H9 (cell line): ENCODE measurements at regions not wholly inside any gene's neighbourhood (a gene's known extent, or its start where the extent isn't known, plus 50 kb on each side); places are given as distances from the start of the nearest gene placed in this dataset.

Source experiments
- DNase-seq: peaks from one replicate; pipeline ENCODE4 v3.0.0-alpha.2; 2017
- H2AFZ ChIP-seq: one replicate; pipeline ENCODE4 v1.6.1; 2013; ENCODE audit warnings: mild to moderate bottlenecking, low read length, control low read depth, moderate library complexity
- H2AK5ac ChIP-seq: 2 replicates; pipeline ENCODE4 v1.6.1; 2013; ENCODE audit warnings: low read length, control low read depth, mixed read lengths; ENCODE audit not compliant: insufficient read length
- H2BK120ac ChIP-seq: one replicate; pipeline ENCODE4 v1.6.1; 2013; ENCODE audit warnings: low read depth, mild to moderate bottlenecking, low read length, control low read depth, inconsistent platforms; ENCODE audit not compliant: poor library complexity, severe bottlenecking
- H2BK12ac ChIP-seq: 2 replicates; pipeline ENCODE4 v1.6.1; 2013; ENCODE audit warnings: low read length, control low read depth, mixed read lengths, low read depth; ENCODE audit not compliant: insufficient read length
- H2BK15ac ChIP-seq: 2 replicates; pipeline ENCODE4 v1.6.1; 2013; ENCODE audit warnings: low read depth, low read length, control low read depth
- H2BK20ac ChIP-seq: one replicate; pipeline ENCODE4 v1.6.1; 2013; ENCODE audit warnings: low read depth, mild to moderate bottlenecking, low read length, control low read depth, inconsistent platforms; ENCODE audit not compliant: poor library complexity, severe bottlenecking
- H2BK5ac ChIP-seq: 2 replicates; pipeline ENCODE4 v1.6.1; 2013; ENCODE audit warnings: low read length, control low read depth, mixed read lengths; ENCODE audit not compliant: insufficient read length
- H3K14ac ChIP-seq: 2 replicates; pipeline ENCODE4 v1.6.1; 2013; ENCODE audit warnings: low read length, control low read depth; ENCODE audit not compliant: insufficient read depth
- H3K18ac ChIP-seq: 2 replicates; pipeline ENCODE4 v1.6.1; 2013; ENCODE audit warnings: low read depth, mild to moderate bottlenecking, mixed read lengths, low read length, control low read depth; ENCODE audit not compliant: insufficient read length
- H3K23ac ChIP-seq: 2 replicates; pipeline ENCODE4 v1.6.1; 2013; ENCODE audit warnings: low read length, control low read depth, mixed read lengths, low read depth; ENCODE audit not compliant: insufficient read length
- H3K23me2 ChIP-seq: 2 replicates; pipeline ENCODE4 v1.6.1; 2013; ENCODE audit warnings: low read depth, mild to moderate bottlenecking, mixed read lengths, low read length, control low read depth; ENCODE audit not compliant: insufficient read length, poor library complexity, severe bottlenecking
- H3K27ac ChIP-seq: 2 replicates; pipeline ENCODE4 v1.5.1; 2013; ENCODE audit warnings: low read length, control low read depth, mixed read lengths, low read depth; ENCODE audit not compliant: insufficient read length
- H3K27me3 ChIP-seq: 2 replicates; pipeline ENCODE4 v1.6.1; 2013; ENCODE audit warnings: low read length, control low read depth, inconsistent platforms; ENCODE audit not compliant: insufficient read depth
- H3K4ac ChIP-seq: 2 replicates; pipeline ENCODE4 v1.6.1; 2013; ENCODE audit warnings: low read depth, mild to moderate bottlenecking, control low read depth, inconsistent platforms, low read length, moderate library complexity
- H3K4me1 ChIP-seq: 2 replicates; pipeline ENCODE4 v1.6.1; 2013; ENCODE audit warnings: low read length, control low read depth, inconsistent platforms; ENCODE audit not compliant: insufficient read depth
- H3K4me2 ChIP-seq: 2 replicates; pipeline ENCODE4 v1.6.1; 2013; ENCODE audit warnings: low read length, control low read depth, mixed read lengths; ENCODE audit not compliant: insufficient read length, insufficient read depth
- H3K56ac ChIP-seq: 2 replicates; pipeline ENCODE4 v1.6.1; 2013; ENCODE audit warnings: low read depth, mild to moderate bottlenecking, mixed read lengths, low read length, control low read depth; ENCODE audit not compliant: insufficient read length
- H3K79me1 ChIP-seq: 2 replicates; pipeline ENCODE4 v1.6.1; 2013; ENCODE audit warnings: low read depth, mild to moderate bottlenecking, moderate library complexity, low read length, control low read depth, inconsistent platforms; ENCODE audit not compliant: insufficient read depth, poor library complexity, severe bottlenecking
- H3K79me2 ChIP-seq: 2 replicates; pipeline ENCODE4 v1.6.1; 2013; ENCODE audit warnings: low read length, control low read depth, inconsistent platforms; ENCODE audit not compliant: insufficient read depth
- H3K9ac ChIP-seq: 2 replicates; pipeline ENCODE4 v1.6.1; 2013; ENCODE audit warnings: low read length, control low read depth, mixed read lengths; ENCODE audit not compliant: insufficient read length; ENCODE audit errors: extremely low read depth
- H3K9me3 ChIP-seq: one replicate; pipeline ENCODE4 v1.6.1; 2013; ENCODE audit warnings: low read depth, low read length, inconsistent platforms; ENCODE audit not compliant: control insufficient read depth
- H3T11ph ChIP-seq: one replicate; pipeline ENCODE4 v1.6.1; 2013; ENCODE audit warnings: mild to moderate bottlenecking, low read length, control low read depth, inconsistent platforms
- H4K20me1 ChIP-seq: one replicate; pipeline ENCODE4 v1.6.1; 2013; ENCODE audit not compliant: control insufficient read depth, insufficient read length, insufficient read depth
- H4K5ac ChIP-seq: 2 replicates; pipeline ENCODE4 v1.6.1; 2013; ENCODE audit warnings: low read depth, mild to moderate bottlenecking, mixed read lengths, low read length, control low read depth; ENCODE audit not compliant: insufficient read length
- H4K8ac ChIP-seq: replicated peaks from 2 replicates; pipeline ENCODE4 v1.6.1; 2013; ENCODE audit warnings: low read length, control low read depth, mixed read lengths, low read depth; ENCODE audit not compliant: insufficient read length
- H4K91ac ChIP-seq: 2 replicates; pipeline ENCODE4 v1.6.1; 2013; ENCODE audit warnings: low read depth, mild to moderate bottlenecking, moderate library complexity, mixed read lengths, low read length, control low read depth; ENCODE audit not compliant: insufficient read length
- H3K27ac Mint-ChIP-seq, 3 experiments: 2 replicates in 2 of 3; 3 replicates in 1 of 3; pipeline ENCODE4 v1.8.0; 2020 to 2021; ENCODE audit warnings: mixed read lengths in 3 of 3, mild to moderate bottlenecking in 1 of 3, moderate library complexity in 1 of 3
- H3K27me3 Mint-ChIP-seq: 2 replicates; pipeline ENCODE4 v1.8.0; 2021; ENCODE audit warnings: low read depth, mild to moderate bottlenecking, moderate library complexity, mixed read lengths
- H3K36me3 Mint-ChIP-seq, 3 experiments: 2 replicates in 2 of 3; 3 replicates in 1 of 3; pipeline ENCODE4 v1.8.0; 2020 to 2021; ENCODE audit warnings: low read depth in 3 of 3, mixed read lengths in 3 of 3; ENCODE audit not compliant: insufficient read depth in 1 of 3
- H3K4me1 Mint-ChIP-seq, 2 experiments: 2 replicates each; pipeline ENCODE4 v1.8.0; 2020; ENCODE audit warnings: mixed read lengths in 2 of 2
- H3K4me3 Mint-ChIP-seq, 2 experiments: 2 replicates in 1 of 2; 3 replicates in 1 of 2; pipeline ENCODE4 v1.8.0; 2020 to 2021; ENCODE audit warnings: mild to moderate bottlenecking in 2 of 2, mixed read lengths in 2 of 2, moderate library complexity in 1 of 2
- H3K9me3 Mint-ChIP-seq, 2 experiments: 2 replicates in 1 of 2; 3 replicates in 1 of 2; pipeline ENCODE4 v1.8.0; 2020; ENCODE audit warnings: mild to moderate bottlenecking in 2 of 2, mixed read lengths in 2 of 2, moderate library complexity in 1 of 2
- WGBS: extraction: QIAGEN DNeasy Blood & Tissue Kit; methylation state at CpG from one replicate; pipeline ENCODE4 v1.1.7; 2013; ENCODE audit warnings: missing lambda C conversion rate, low lambda C conversion rate, mixed read lengths; ENCODE audit not compliant: insufficient read length; ENCODE audit errors: extremely low coverage; 5-methylcytosine and 5-hydroxymethylcytosine counted together
- TF ChIP-seq, protein P1 (sequence below): fragments of 200-600 bp; sonication (generic); conservative IDR thresholded peaks from 3 replicates; pipeline ENCODE4 v1.8.0; 2021; ENCODE audit warnings: antibody characterized with exemption, mild to moderate bottlenecking

DNA sequence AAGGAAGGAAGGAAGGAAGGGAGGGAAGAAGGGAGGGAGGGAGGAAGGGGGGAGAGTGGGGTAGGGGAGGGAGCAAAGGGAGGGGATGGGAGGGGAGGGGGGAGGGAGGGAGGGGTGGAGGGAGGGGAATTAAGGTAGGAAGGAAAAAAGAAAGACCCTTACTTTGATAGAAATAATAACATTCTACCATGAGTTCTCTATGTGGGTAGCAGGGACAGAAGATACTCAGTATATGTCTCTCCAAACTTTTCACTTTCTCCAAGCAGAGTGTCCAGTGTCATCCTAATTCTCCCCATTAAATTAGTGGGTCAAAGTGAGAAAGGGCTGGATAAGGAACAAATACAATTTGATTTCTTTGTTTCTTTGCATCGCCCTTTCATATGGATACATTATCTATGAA is 553.4 kb upstream of the USP15 start:
- H3K9me3 Mint-ChIP-seq, result no peaks in the 10 kb centered on the region
- no peak overlapping the region for H4K8ac ChIP-seq
- H2BK20ac ChIP-seq, result no peak overlapping the region
- no CpG with 5 or more reads among the region's 1 CpG for WGBS
- TF ChIP-seq, protein P1, sequence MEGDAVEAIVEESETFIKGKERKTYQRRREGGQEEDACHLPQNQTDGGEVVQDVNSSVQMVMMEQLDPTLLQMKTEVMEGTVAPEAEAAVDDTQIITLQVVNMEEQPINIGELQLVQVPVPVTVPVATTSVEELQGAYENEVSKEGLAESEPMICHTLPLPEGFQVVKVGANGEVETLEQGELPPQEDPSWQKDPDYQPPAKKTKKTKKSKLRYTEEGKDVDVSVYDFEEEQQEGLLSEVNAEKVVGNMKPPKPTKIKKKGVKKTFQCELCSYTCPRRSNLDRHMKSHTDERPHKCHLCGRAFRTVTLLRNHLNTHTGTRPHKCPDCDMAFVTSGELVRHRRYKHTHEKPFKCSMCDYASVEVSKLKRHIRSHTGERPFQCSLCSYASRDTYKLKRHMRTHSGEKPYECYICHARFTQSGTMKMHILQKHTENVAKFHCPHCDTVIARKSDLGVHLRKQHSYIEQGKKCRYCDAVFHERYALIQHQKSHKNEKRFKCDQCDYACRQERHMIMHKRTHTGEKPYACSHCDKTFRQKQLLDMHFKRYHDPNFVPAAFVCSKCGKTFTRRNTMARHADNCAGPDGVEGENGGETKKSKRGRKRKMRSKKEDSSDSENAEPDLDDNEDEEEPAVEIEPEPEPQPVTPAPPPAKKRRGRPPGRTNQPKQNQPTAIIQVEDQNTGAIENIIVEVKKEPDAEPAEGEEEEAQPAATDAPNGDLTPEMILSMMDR, result no peak
- H3K27ac Mint-ChIP-seq, result no peak overlapping the region
- no peaks in the 10 kb centered on the region for H3K4me1 ChIP-seq
- H4K20me1 ChIP-seq, result no peaks in the 10 kb centered on the region
- H3K4me1 Mint-ChIP-seq, result peaks cover under 1% of the 10 kb centered on the region in 2 experiments; a peak in 2 of 4 replicates
- no peak overlapping the region for H2BK120ac ChIP-seq
- H3K56ac ChIP-seq, result no peak overlapping the region
- H2AK5ac ChIP-seq, result no peak overlapping the region
- no peak overlapping the region for H4K91ac ChIP-seq
- no peak overlapping the region for H2BK12ac ChIP-seq
- no peaks in the 10 kb centered on the region for H3K9me3 ChIP-seq
- H3K23me2 ChIP-seq, result no peaks in the 10 kb centered on the region
- H3K4me2 ChIP-seq, result no peak overlapping the region
- H3K79me2 ChIP-seq, result no peaks in the 10 kb centered on the region
- H3K36me3 Mint-ChIP-seq, result no peaks in the 10 kb centered on the region
- no peak overlapping the region for H4K5ac ChIP-seq
- H3K27ac ChIP-seq, result no peak overlapping the region
- H3K27me3 Mint-ChIP-seq, result no peaks in the 10 kb centered on the region
- H3K18ac ChIP-seq, result no peak overlapping the region
- no peak overlapping the region for H2AFZ ChIP-seq
- H3K14ac ChIP-seq, result no peak overlapping the region
- DNase-seq, result no peak
- H3K27me3 ChIP-seq, result no peaks in the 10 kb centered on the region
- H3K4me3 Mint-ChIP-seq, result no peak overlapping the region
- no peak overlapping the region for H3T11ph ChIP-seq
- no peak overlapping the region for H3K9ac ChIP-seq
- no peak overlapping the region for H3K23ac ChIP-seq
- no peaks in the 10 kb centered on the region for H3K79me1 ChIP-seq
- no peak overlapping the region for H2BK15ac ChIP-seq
- H2BK5ac ChIP-seq, result no peak overlapping the region
- H3K4ac ChIP-seq, result no peak overlapping the region
